K562 (cell line): ENCODE measurements at regions not wholly inside any gene's neighbourhood (a gene's known extent, or its start where the extent isn't known, plus 50 kb on each side); places are given as distances from the start of the nearest gene placed in this dataset.
A peak's percentile ranks its signal among the peaks of the same experiment; 100 is the strongest.

Experiments
- HDAC1 ChIP-seq, 2 experiments: fragments of 450-650 bp; IDR thresholded peaks; 2 replicates each; pipeline ENCODE4 v1.6.1; 2016 to 2017; ENCODE audit warnings: inconsistent platforms in 1 of 2, mild to moderate bottlenecking in 1 of 2, moderate library complexity in 1 of 2
- IRF1 ChIP-seq: sonication (generic); formaldehyde crosslinking; IDR thresholded peaks from 2 replicates; pipeline ENCODE4 v1.8.0; 2022; ENCODE audit warnings: missing genetic modification reagents, mild to moderate bottlenecking, borderline replicate concordance
- MAX ChIP-seq: sonication (generic); formaldehyde crosslinking; IDR thresholded peaks from 2 replicates; pipeline ENCODE4 v1.9.0; 2022; ENCODE audit warnings: mild to moderate bottlenecking, missing genetic modification reagents
- MLX ChIP-seq, 2 experiments: fragments of 450-650 bp in 1 of 2; sonication (generic) in 1 of 2; formaldehyde crosslinking; conservative IDR thresholded peaks; 2 replicates each; pipeline versions ENCODE4 v1.4.0 to v1.8.1; 2020 to 2022; ENCODE audit warnings: mild to moderate bottlenecking in 1 of 2, missing genetic modification reagents in 1 of 2
- NCOA4 ChIP-seq: fragments of 450-650 bp; IDR thresholded peaks from 2 replicates; pipeline ENCODE4 v1.6.1; 2018; ENCODE audit warnings: mild to moderate bottlenecking; ENCODE audit not compliant: partially characterized antibody
- NKRF ChIP-seq: fragments of 450-650 bp; IDR thresholded peaks from 2 replicates; pipeline ENCODE4 v1.6.1; 2016; ENCODE audit warnings: borderline replicate concordance
- PBX2 ChIP-seq, 2 experiments: IDR thresholded peaks in 1 of 2; conservative IDR thresholded peaks in 1 of 2; 2 replicates each; pipeline ENCODE4 v1.6.1; 2016; ENCODE audit warnings: low read depth in 2 of 2, mild to moderate bottlenecking in 1 of 2, missing compliant biosample characterization in 1 of 2, missing genetic modification characterization in 1 of 2, moderate library complexity in 1 of 2
- RCOR1 ChIP-seq, 2 experiments: IDR thresholded peaks; 2 replicates each; pipeline ENCODE4 v1.6.1; 2012; ENCODE audit warnings: low read depth in 2 of 2, low read length in 2 of 2, borderline replicate concordance in 1 of 2, improper control_type of control experiment in 1 of 2
- SOX6 ChIP-seq: fragments of 450-650 bp; IDR thresholded peaks from 2 replicates; pipeline ENCODE4 v1.6.1; 2014; ENCODE audit warnings: mild to moderate bottlenecking
- TAF15 ChIP-seq: fragments of 200-400 bp; formaldehyde crosslinking; IDR thresholded peaks from 2 replicates; pipeline ENCODE4 v1.6.1; 2017; ENCODE audit warnings: mild to moderate bottlenecking, low read depth, low read length, moderate library complexity
- VEZF1 ChIP-seq: fragments of 200-800 bp; sonication (Bioruptor generic); IDR thresholded peaks from 2 replicates; pipeline ENCODE4 v1.6.1; 2017; ENCODE audit warnings: missing genetic modification characterization, missing compliant biosample characterization
- ZBTB34 ChIP-seq: fragments of 250-450 bp; sonication (Bioruptor Pico); IDR thresholded peaks from 2 replicates; pipeline ENCODE4 v1.8.0; 2021; ENCODE audit warnings: mild to moderate bottlenecking, moderate library complexity
- ZNF696 ChIP-seq: fragments of 250-450 bp; sonication (Bioruptor Pico); conservative IDR thresholded peaks from 2 replicates; pipeline ENCODE4 v1.4.0; 2020; ENCODE audit warnings: mild to moderate bottlenecking, moderate library complexity

- no peak for TF ChIP-seq MLX (CRISPR knock-in tag; conservative IDR thresholded peaks at IDR 0.05)
- no peak for TF ChIP-seq ZBTB34 (CRISPR knock-in tag)
- no peak for TF ChIP-seq VEZF1 (CRISPR knock-in tag)
- no peak for TF ChIP-seq IRF1 (CRISPR knock-in tag)
- no peak for TF ChIP-seq NCOA4
- no peak for TF ChIP-seq TAF15
- no peak; the same call in 1 of the 2 replicates for TF ChIP-seq NKRF
- TF ChIP-seq SOX6 = 0 out of 2 replicates have a peak, but pooled peaks have one; percentile 15
- TF ChIP-seq PBX2 (CRISPR knock-in tag; IDR thresholded peaks at IDR 0.05; ENCODE audit: low read depth) = no peak
- TF ChIP-seq PBX2 (tag; conservative IDR thresholded peaks at IDR 0.05; ENCODE audit: low read depth) = no peak
- TF ChIP-seq ZNF696 (CRISPR knock-in tag) = no peak
- no peak for TF ChIP-seq RCOR1 (IDR thresholded peaks at IDR 0.05; ENCODE audit: borderline replicate concordance in 1 of 2, low read depth in 2 of 2, low read length in 2 of 2)
- TF ChIP-seq MAX (CRISPR knock-in tag) = no peak
- TF ChIP-seq HDAC1 (IDR thresholded peaks at IDR 0.05) = no peak
These were observed 53.3 kb upstream of the TNFRSF21 start (continued) for GRCh38 chr6:47362857-47363461.
